WERI-Rb-1 (cell line): ENCODE measurements at regions not wholly inside any gene's neighbourhood (a gene's known extent, or its start where the extent isn't known, plus 50 kb on each side); places are given as distances from the start of the nearest gene placed in this dataset.
"Not testable (repeated sequence)": the region's sequence is repeated elsewhere in the genome, so short reads cannot be mapped to it uniquely, and the experiment has no call there.

Experiments
- DNase-seq: peaks from one replicate; pipeline ENCODE4 v3.0.0-alpha.2; 2020
- H3K27ac ChIP-seq: fragments of 250-450 bp; sonication (Bioruptor Pico); 2 replicates; pipeline ENCODE4 v1.5.1; 2020; ENCODE audit warnings: mild to moderate bottlenecking, moderate library complexity
- H3K27me3 ChIP-seq: fragments of 250-450 bp; sonication (Bioruptor Pico); 2 replicates; pipeline ENCODE4 v1.5.1; 2021; ENCODE audit warnings: mild to moderate bottlenecking, low read depth, moderate library complexity; ENCODE audit not compliant: insufficient read depth, severe bottlenecking
- H3K36me3 ChIP-seq: fragments of 250-450 bp; sonication (Bioruptor Pico); 2 replicates; pipeline ENCODE4 v1.5.1; 2020; ENCODE audit warnings: mild to moderate bottlenecking, moderate library complexity
- H3K4me3 ChIP-seq: 2 replicates; pipeline ENCODE4 v1.5.1; 2011; ENCODE audit warnings: low read depth, mild to moderate bottlenecking, control low read depth, low read length
- H3K9me3 ChIP-seq: fragments of 250-450 bp; sonication (Bioruptor Pico); 2 replicates; pipeline ENCODE4 v1.5.1; 2021; ENCODE audit warnings: mild to moderate bottlenecking, moderate library complexity; ENCODE audit not compliant: severe bottlenecking
- CTCF ChIP-seq: IDR thresholded peaks from 2 replicates; pipeline ENCODE4 v1.5.1; 2011; ENCODE audit warnings: low read depth, mild to moderate bottlenecking, control low read depth, inconsistent platforms, low read length

GRCh38 chr1:193451001-193451400 is 264.6 kb upstream of the B3GALT2 start:
- Histone ChIP-seq H3K4me3 (no peak overlapping the region), H3K9me3 (no peaks in the 10 kb centered on the region), H3K36me3 (no peaks in the 10 kb centered on the region), H3K27me3 (no peaks in the 10 kb centered on the region), H3K27ac (no peak overlapping the region)
- no peak for TF ChIP-seq CTCF
- no peak for DNase-seq

- no peak for DNase-seq
- H3K4me3 ChIP-seq = no peak overlapping the region
- TF ChIP-seq CTCF = no peak
- H3K36me3 ChIP-seq = no peaks in the 10 kb centered on the region
- H3K27ac ChIP-seq = no peak overlapping the region
- no peaks in the 10 kb centered on the region for H3K27me3 ChIP-seq
- H3K9me3 ChIP-seq = no peaks in the 10 kb centered on the region
These were observed 262.5 kb upstream of the B3GALT2 start for GRCh38 chr1:193448682-193449461.

GRCh38 chr1:193443886-193444285 is 257.5 kb upstream of the B3GALT2 start:
- Histone ChIP-seq H3K27ac (no peak overlapping the region), H3K27me3 (no peaks in the 10 kb centered on the region), H3K4me3 (no peak overlapping the region), H3K9me3 (no peaks in the 10 kb centered on the region), H3K36me3 (no peaks in the 10 kb centered on the region)
- DNase-seq = no peak
- TF ChIP-seq CTCF = no peak

GRCh38 chr1:193438771-193439170 is 252.4 kb upstream of the B3GALT2 start:
- TF ChIP-seq CTCF = no peak
- no peak overlapping the region for H3K27ac ChIP-seq
- H3K4me3 ChIP-seq = no peak overlapping the region
- no peak for DNase-seq
- peaks cover 4% of the 10 kb centered on the region for H3K9me3 ChIP-seq
- H3K36me3 ChIP-seq = no peaks in the 10 kb centered on the region
- H3K27me3 ChIP-seq = no peaks in the 10 kb centered on the region

GRCh38 chr1:193438312-193438711 is 251.9 kb upstream of the B3GALT2 start:
- no peak for TF ChIP-seq CTCF
- peaks cover 9% of the 10 kb centered on the region for H3K9me3 ChIP-seq
- no peak overlapping the region for H3K4me3 ChIP-seq
- DNase-seq = no peak
- no peaks in the 10 kb centered on the region for H3K36me3 ChIP-seq
- H3K27me3 ChIP-seq = no peaks in the 10 kb centered on the region
- H3K27ac ChIP-seq = no peak overlapping the region

- no peak overlapping the region for H3K27ac ChIP-seq
- no peak for DNase-seq
These were observed 251.4 kb upstream of the B3GALT2 start for GRCh38 chr1:193437785-193438184.

GRCh38 chr1:193437333-193437732 is 250.9 kb upstream of the B3GALT2 start:
- H3K36me3 ChIP-seq, H3K27ac ChIP-seq, DNase-seq, H3K4me3 ChIP-seq, H3K27me3 ChIP-seq: not testable (repeated sequence)
- peaks cover 18% of the 10 kb centered on the region for H3K9me3 ChIP-seq

More at GRCh38 chr1:193437785-193438184, 251.4 kb upstream of the B3GALT2 start:
- TF ChIP-seq CTCF = no peak
- no peak overlapping the region for H3K4me3 ChIP-seq
- no peaks in the 10 kb centered on the region for H3K36me3 ChIP-seq
- no peaks in the 10 kb centered on the region for H3K27me3 ChIP-seq
- peaks cover 14% of the 10 kb centered on the region for H3K9me3 ChIP-seq
